Peyer's patch (tissue), 4 donors: ENCODE measurements at regions not wholly inside any gene's neighbourhood (a gene's known extent, or its start where the extent isn't known, plus 50 kb on each side); places are given as distances from the start of the nearest gene placed in this dataset.
"Not testable (repeated sequence)": the region's sequence is repeated elsewhere in the genome, so short reads cannot be mapped to it uniquely, and the experiment has no call there.

Experiments
- POLR2A ChIP-seq, 2 donors: fragments of 450-650 bp; IDR thresholded peaks; one replicate each; pipeline ENCODE4 v1.5.1; 2017; ENCODE audit warnings: antibody characterized with exemption in 2 of 2, mild to moderate bottlenecking in 2 of 2, moderate library complexity in 2 of 2
- TF ChIP-seq, protein P1 (sequence below), 6 experiments: fragments of 450-650 bp in 4 of 6; fragments of 200-600 bp in 2 of 6; sonication (generic) in 1 of 6; IDR thresholded peaks; one replicate each; pipeline ENCODE4 v1.5.1; 2017 to 2019; ENCODE audit warnings: antibody characterized with exemption in 6 of 6, mild to moderate bottlenecking in 3 of 6, moderate library complexity in 1 of 6

DNA sequence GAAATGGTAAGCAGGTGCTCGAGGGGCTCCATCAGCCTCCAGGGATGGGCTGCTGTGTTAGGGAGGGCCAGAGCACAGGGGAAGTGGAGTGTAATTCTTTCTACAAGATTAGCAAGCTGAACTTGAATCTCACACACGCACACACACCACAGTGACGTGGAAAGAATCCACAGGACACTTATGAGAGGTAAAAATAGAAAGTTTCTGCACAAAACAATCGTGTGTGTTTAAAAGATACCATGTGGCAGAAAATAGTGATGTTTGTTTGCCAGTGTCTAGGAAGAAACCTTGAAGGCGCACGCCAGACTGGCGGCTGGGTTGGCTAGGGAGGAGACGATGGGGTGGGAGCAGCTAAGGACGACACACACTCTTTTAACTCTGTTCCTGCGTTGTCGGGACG lies 323.6 kb upstream of the PLGLB1 start:
- TF ChIP-seq, protein P1, sequence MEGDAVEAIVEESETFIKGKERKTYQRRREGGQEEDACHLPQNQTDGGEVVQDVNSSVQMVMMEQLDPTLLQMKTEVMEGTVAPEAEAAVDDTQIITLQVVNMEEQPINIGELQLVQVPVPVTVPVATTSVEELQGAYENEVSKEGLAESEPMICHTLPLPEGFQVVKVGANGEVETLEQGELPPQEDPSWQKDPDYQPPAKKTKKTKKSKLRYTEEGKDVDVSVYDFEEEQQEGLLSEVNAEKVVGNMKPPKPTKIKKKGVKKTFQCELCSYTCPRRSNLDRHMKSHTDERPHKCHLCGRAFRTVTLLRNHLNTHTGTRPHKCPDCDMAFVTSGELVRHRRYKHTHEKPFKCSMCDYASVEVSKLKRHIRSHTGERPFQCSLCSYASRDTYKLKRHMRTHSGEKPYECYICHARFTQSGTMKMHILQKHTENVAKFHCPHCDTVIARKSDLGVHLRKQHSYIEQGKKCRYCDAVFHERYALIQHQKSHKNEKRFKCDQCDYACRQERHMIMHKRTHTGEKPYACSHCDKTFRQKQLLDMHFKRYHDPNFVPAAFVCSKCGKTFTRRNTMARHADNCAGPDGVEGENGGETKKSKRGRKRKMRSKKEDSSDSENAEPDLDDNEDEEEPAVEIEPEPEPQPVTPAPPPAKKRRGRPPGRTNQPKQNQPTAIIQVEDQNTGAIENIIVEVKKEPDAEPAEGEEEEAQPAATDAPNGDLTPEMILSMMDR (IDR thresholded peaks at IDR 0.05): not testable (repeated sequence)
- TF ChIP-seq POLR2A (IDR thresholded peaks at IDR 0.05): not testable (repeated sequence)
